ENCODE measurements at regions not wholly inside any gene's neighbourhood (a gene's known extent, or its start where the extent isn't known, plus 50 kb on each side); places are given as distances from the start of the nearest gene placed in this dataset.

DNA sequence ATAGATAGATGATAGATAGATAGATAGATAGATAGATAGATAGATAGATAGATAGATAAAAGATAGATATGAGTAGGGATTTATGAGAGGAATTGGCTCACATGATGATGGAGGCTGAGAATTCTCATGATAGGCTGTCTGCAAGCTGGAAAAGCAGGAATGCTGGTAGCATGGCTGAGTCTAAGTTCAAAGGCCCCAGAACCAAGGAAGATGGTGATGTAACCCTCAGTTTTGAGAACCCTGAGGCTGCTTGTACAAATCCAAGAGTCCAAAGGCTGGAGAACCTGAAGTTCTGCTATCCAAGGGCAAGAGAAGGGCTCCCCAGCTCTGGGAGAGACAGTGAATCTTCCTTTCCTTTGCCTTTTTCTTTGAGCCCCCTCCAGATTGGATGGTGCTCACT, 210.8 kb downstream of the RFPL4B start:
- Histone ChIP-seq H3K27ac (ENCODE audit: low read depth in 1 of 2, low read length in 2 of 2) (no peak overlapping the region), H3K4me1 (ENCODE audit: control insufficient read depth in 4 of 4, insufficient read depth in 4 of 4, low read length in 3 of 4) (no peaks in the 10 kb centered on the region), H3K9ac (ENCODE audit: low read depth in 1 of 2, low read length in 2 of 2) (no peak overlapping the region), H3K9me3 (ENCODE audit: control insufficient read depth in 4 of 4, low read length in 3 of 4) (no peaks in the 10 kb centered on the region), H3K27me3 (ENCODE audit: control insufficient read depth in 4 of 4, insufficient read depth in 4 of 4, low read length in 3 of 4) (no peaks in the 10 kb centered on the region), H3K36me3 (ENCODE audit: control insufficient read depth in 4 of 4, insufficient read depth in 3 of 4, low read depth in 1 of 4, low read length in 3 of 4) (no peaks in the 10 kb centered on the region), H3K4me3 (ENCODE audit: low read depth in 1 of 3, low read length in 3 of 3) (no peak overlapping the region)
- TF ChIP-seq, protein P1, sequence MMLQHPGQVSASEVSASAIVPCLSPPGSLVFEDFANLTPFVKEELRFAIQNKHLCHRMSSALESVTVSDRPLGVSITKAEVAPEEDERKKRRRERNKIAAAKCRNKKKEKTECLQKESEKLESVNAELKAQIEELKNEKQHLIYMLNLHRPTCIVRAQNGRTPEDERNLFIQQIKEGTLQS (IDR thresholded peaks at IDR 0.05) = no peak
- TF ChIP-seq SP1 (IDR thresholded peaks at IDR 0.05) = no peak
- no peak for TF ChIP-seq FOXA2 (IDR thresholded peaks at IDR 0.05)
- no peak for TF ChIP-seq YY1 (IDR thresholded peaks at IDR 0.05)
- TF ChIP-seq, protein P2, sequence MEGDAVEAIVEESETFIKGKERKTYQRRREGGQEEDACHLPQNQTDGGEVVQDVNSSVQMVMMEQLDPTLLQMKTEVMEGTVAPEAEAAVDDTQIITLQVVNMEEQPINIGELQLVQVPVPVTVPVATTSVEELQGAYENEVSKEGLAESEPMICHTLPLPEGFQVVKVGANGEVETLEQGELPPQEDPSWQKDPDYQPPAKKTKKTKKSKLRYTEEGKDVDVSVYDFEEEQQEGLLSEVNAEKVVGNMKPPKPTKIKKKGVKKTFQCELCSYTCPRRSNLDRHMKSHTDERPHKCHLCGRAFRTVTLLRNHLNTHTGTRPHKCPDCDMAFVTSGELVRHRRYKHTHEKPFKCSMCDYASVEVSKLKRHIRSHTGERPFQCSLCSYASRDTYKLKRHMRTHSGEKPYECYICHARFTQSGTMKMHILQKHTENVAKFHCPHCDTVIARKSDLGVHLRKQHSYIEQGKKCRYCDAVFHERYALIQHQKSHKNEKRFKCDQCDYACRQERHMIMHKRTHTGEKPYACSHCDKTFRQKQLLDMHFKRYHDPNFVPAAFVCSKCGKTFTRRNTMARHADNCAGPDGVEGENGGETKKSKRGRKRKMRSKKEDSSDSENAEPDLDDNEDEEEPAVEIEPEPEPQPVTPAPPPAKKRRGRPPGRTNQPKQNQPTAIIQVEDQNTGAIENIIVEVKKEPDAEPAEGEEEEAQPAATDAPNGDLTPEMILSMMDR (IDR thresholded peaks at IDR 0.05; ENCODE audit: low read depth, low read length, missing input control) = no peak
- TF ChIP-seq, protein P3, sequence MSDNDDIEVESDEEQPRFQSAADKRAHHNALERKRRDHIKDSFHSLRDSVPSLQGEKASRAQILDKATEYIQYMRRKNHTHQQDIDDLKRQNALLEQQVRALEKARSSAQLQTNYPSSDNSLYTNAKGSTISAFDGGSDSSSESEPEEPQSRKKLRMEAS (IDR thresholded peaks at IDR 0.05) = no peak
- TF ChIP-seq, protein P4, sequence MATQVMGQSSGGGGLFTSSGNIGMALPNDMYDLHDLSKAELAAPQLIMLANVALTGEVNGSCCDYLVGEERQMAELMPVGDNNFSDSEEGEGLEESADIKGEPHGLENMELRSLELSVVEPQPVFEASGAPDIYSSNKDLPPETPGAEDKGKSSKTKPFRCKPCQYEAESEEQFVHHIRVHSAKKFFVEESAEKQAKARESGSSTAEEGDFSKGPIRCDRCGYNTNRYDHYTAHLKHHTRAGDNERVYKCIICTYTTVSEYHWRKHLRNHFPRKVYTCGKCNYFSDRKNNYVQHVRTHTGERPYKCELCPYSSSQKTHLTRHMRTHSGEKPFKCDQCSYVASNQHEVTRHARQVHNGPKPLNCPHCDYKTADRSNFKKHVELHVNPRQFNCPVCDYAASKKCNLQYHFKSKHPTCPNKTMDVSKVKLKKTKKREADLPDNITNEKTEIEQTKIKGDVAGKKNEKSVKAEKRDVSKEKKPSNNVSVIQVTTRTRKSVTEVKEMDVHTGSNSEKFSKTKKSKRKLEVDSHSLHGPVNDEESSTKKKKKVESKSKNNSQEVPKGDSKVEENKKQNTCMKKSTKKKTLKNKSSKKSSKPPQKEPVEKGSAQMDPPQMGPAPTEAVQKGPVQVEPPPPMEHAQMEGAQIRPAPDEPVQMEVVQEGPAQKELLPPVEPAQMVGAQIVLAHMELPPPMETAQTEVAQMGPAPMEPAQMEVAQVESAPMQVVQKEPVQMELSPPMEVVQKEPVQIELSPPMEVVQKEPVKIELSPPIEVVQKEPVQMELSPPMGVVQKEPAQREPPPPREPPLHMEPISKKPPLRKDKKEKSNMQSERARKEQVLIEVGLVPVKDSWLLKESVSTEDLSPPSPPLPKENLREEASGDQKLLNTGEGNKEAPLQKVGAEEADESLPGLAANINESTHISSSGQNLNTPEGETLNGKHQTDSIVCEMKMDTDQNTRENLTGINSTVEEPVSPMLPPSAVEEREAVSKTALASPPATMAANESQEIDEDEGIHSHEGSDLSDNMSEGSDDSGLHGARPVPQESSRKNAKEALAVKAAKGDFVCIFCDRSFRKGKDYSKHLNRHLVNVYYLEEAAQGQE (IDR thresholded peaks at IDR 0.05) = no peak
- DNase-seq (ENCODE audit: low spot score) = no peak

DNA sequence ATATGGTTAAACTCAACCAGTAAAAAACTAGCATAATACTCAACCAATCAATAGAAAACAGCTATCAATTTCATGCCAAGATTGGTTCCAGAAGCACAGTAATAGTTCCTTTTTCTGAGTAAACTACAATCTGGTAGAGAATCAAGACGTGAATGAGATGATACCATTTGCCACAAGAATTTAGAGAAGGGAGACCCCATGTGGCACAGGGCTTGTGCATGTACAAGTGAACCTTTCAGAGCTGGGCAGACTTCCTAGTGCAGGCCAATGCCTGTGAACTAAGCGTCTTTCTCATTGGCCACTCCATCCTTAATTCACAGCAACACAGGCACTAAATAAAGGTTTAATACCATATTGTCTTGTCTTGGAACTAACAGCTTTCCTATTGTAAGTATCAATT, 213.5 kb downstream of the RFPL4B start:
- H3K27ac ChIP-seq (ENCODE audit: low read depth in 1 of 2, low read length in 2 of 2) = no peak overlapping the region
- no peak overlapping the region for H3K4me3 ChIP-seq (ENCODE audit: low read depth in 1 of 3, low read length in 3 of 3)
- H3K9ac ChIP-seq (ENCODE audit: low read depth in 1 of 2, low read length in 2 of 2) = no peak overlapping the region
- H3K27me3 ChIP-seq (ENCODE audit: control insufficient read depth in 4 of 4, insufficient read depth in 4 of 4, low read length in 3 of 4) = no peaks in the 10 kb centered on the region
- H3K36me3 ChIP-seq (ENCODE audit: control insufficient read depth in 4 of 4, insufficient read depth in 3 of 4, low read depth in 1 of 4, low read length in 3 of 4) = no peaks in the 10 kb centered on the region
- H3K9me3 ChIP-seq (ENCODE audit: control insufficient read depth in 4 of 4, low read length in 3 of 4) = no peaks in the 10 kb centered on the region
- DNase-seq (ENCODE audit: low spot score) = no peak
- 51% methylated on average over 2 of the region's 2 CpGs for WGBS
- TF ChIP-seq JUND (IDR thresholded peaks at IDR 0.05) (no peak), SP1 (IDR thresholded peaks at IDR 0.05) (no peak), GABPA (IDR thresholded peaks at IDR 0.05 in 1 of 2, conservative IDR thresholded peaks at IDR 0.05 in 1 of 2) (no peak), TAF1 (conservative IDR thresholded peaks at IDR 0.05) (no peak), FOXA2 (IDR thresholded peaks at IDR 0.05) (no peak), YY1 (IDR thresholded peaks at IDR 0.05) (no peak), FOXA1 (IDR thresholded peaks at IDR 0.05) (no peak), EGR1 (IDR thresholded peaks at IDR 0.05; ENCODE audit: low read depth in 2 of 2) (no peak), NR2F2 (IDR thresholded peaks at IDR 0.05) (no peak), HNF4G (IDR thresholded peaks at IDR 0.05) (no peak), RXRA (IDR thresholded peaks at IDR 0.05) (no peak), HNF4A (conservative IDR thresholded peaks at IDR 0.05) (no peak), RAD21 (IDR thresholded peaks at IDR 0.05) (no peak)
- TF ChIP-seq, protein P1 (IDR thresholded peaks at IDR 0.05) = no peak
- TF ChIP-seq, protein P3 (IDR thresholded peaks at IDR 0.05) = no peak
- TF ChIP-seq, protein P2 (IDR thresholded peaks at IDR 0.05; ENCODE audit: low read depth, low read length, missing input control) = no peak
- TF ChIP-seq, protein P5, sequence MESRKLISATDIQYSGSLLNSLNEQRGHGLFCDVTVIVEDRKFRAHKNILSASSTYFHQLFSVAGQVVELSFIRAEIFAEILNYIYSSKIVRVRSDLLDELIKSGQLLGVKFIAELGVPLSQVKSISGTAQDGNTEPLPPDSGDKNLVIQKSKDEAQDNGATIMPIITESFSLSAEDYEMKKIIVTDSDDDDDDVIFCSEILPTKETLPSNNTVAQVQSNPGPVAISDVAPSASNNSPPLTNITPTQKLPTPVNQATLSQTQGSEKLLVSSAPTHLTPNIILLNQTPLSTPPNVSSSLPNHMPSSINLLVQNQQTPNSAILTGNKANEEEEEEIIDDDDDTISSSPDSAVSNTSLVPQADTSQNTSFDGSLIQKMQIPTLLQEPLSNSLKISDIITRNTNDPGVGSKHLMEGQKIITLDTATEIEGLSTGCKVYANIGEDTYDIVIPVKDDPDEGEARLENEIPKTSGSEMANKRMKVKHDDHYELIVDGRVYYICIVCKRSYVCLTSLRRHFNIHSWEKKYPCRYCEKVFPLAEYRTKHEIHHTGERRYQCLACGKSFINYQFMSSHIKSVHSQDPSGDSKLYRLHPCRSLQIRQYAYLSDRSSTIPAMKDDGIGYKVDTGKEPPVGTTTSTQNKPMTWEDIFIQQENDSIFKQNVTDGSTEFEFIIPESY (IDR thresholded peaks at IDR 0.05) = no peak
- TF ChIP-seq, protein P4 (IDR thresholded peaks at IDR 0.05) = no peak
- no peaks in the 10 kb centered on the region for H3K4me1 ChIP-seq (ENCODE audit: control insufficient read depth in 4 of 4, insufficient read depth in 4 of 4, low read length in 3 of 4)
